ENCODE measurements at regions not wholly inside any gene's neighbourhood (a gene's known extent, or its start where the extent isn't known, plus 50 kb on each side); places are given as distances from the start of the nearest gene placed in this dataset.

- no peak overlapping the region for H3K4me3 ChIP-seq
- intact Hi-C loops (cut with DNase I), result no loop called here
- H3K9me3 ChIP-seq, result no peaks in the 10 kb centered on the region
- H3K36me3 ChIP-seq, result no peaks in the 10 kb centered on the region
- DNase-seq, result no peak
- no peaks in the 10 kb centered on the region for H3K27me3 ChIP-seq
- TF ChIP-seq POLR2AphosphoS5 (IDR thresholded peaks at IDR 0.05), result no peak
- TF ChIP-seq, protein P1, sequence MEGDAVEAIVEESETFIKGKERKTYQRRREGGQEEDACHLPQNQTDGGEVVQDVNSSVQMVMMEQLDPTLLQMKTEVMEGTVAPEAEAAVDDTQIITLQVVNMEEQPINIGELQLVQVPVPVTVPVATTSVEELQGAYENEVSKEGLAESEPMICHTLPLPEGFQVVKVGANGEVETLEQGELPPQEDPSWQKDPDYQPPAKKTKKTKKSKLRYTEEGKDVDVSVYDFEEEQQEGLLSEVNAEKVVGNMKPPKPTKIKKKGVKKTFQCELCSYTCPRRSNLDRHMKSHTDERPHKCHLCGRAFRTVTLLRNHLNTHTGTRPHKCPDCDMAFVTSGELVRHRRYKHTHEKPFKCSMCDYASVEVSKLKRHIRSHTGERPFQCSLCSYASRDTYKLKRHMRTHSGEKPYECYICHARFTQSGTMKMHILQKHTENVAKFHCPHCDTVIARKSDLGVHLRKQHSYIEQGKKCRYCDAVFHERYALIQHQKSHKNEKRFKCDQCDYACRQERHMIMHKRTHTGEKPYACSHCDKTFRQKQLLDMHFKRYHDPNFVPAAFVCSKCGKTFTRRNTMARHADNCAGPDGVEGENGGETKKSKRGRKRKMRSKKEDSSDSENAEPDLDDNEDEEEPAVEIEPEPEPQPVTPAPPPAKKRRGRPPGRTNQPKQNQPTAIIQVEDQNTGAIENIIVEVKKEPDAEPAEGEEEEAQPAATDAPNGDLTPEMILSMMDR (IDR thresholded peaks at IDR 0.05), result no peak
- TF ChIP-seq POLR2A (IDR thresholded peaks at IDR 0.05), result no peak
- no peak for TF ChIP-seq EP300 (IDR thresholded peaks at IDR 0.05)
- H3K27ac ChIP-seq, result no peak overlapping the region
- H3K4me1 ChIP-seq, result no peaks in the 10 kb centered on the region
Measured at GRCh38 chr12:83388551-83388950, 701.8 kb downstream of the TMTC2 start.

GRCh38 chr12:83386527-83387264 lies 700.0 kb downstream of the TMTC2 start:
- intact Hi-C loops (cut with DNase I), result no loop called here
- no peaks in the 10 kb centered on the region for H3K4me1 ChIP-seq
- H3K4me3 ChIP-seq, result no peak overlapping the region
- H3K27ac ChIP-seq, result no peak overlapping the region
- no peaks in the 10 kb centered on the region for H3K36me3 ChIP-seq
- WGBS, 2 donors, result 54 to 68% methylated on average over 3 of the region's 3 CpGs
- TF ChIP-seq, protein P1 (IDR thresholded peaks at IDR 0.05), result no peak
- TF ChIP-seq EP300 (IDR thresholded peaks at IDR 0.05) (no peak), POLR2AphosphoS5 (IDR thresholded peaks at IDR 0.05) (no peak), POLR2A (IDR thresholded peaks at IDR 0.05) (no peak)
- no peak for DNase-seq
- H3K27me3 ChIP-seq, result no peaks in the 10 kb centered on the region
- H3K9me3 ChIP-seq, result no peaks in the 10 kb centered on the region

DNA sequence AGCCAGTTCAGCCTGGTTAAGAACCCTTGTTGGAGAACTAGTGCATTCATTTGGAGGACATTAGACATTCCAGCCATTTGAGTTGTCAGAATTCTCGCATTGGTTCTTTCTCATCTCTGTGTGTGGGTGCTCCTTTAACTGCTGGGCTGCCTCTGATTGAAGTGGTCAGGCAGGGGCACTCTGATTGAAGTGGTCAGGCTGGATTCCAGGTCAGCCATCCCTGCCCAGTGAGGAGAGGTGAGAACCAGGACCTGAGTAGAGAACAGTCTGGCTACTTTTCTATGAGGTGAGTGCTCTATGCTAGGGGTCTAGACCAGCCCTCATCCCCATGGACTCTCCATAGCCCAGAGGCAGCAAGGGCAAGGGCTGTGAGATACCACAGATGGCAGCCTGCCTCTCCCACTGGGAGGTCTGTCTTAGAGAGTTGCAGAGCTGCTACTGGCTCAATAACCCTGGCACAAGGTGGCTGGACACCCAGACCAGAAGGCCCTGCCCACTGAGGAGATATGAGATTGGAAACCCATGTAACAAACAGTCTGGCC lies 691.6 kb downstream of the TMTC2 start:
- TF ChIP-seq EP300 (IDR thresholded peaks at IDR 0.05), result no peak
- TF ChIP-seq, protein P1 (IDR thresholded peaks at IDR 0.05), result no peak
- TF ChIP-seq POLR2AphosphoS5 (IDR thresholded peaks at IDR 0.05), result no peak
- TF ChIP-seq POLR2A (IDR thresholded peaks at IDR 0.05), result no peak
- Histone ChIP-seq H3K27ac (no peak overlapping the region), H3K4me3 (no peak overlapping the region), H3K4me1 (no peaks in the 10 kb centered on the region), H3K9me3 (no peaks in the 10 kb centered on the region), H3K27me3 (no peaks in the 10 kb centered on the region), H3K36me3 (no peaks in the 10 kb centered on the region)
- WGBS, 2 donors, result 91 to 94% methylated on average over 1 of the region's 1 CpG
- intact Hi-C loops (cut with DNase I), result no loop called here
- no peak for DNase-seq

DNA sequence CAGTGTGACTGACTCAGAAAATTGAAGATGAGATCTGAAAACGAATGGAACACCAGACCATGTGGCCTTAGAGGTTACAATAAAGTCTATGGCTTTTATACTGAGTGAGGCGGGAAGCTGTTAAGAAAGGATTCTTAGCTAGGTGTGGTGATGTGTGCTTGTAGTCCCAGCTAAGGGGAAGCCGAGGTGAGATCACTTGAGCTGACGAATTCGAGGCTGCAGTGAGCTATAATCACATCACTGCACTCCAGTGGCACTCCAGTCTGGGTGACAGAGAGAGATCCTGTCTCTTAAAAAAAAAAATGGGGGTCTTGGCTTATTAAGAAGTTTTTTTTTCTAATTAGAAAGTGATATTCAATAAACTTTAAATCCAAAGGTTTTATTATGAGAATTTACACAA lies 678.6 kb downstream of the TMTC2 start:
- Histone ChIP-seq H3K36me3 (no peaks in the 10 kb centered on the region), H3K27me3 (no peaks in the 10 kb centered on the region), H3K27ac (no peak overlapping the region), H3K4me1 (no peaks in the 10 kb centered on the region), H3K4me3 (no peak overlapping the region), H3K9me3 (no peaks in the 10 kb centered on the region)
- no peak for DNase-seq
- 40 to 62% methylated on average over 5 of the region's 5 CpGs for WGBS, 2 donors
- intact Hi-C loops (cut with DNase I), result no loop called here
- TF ChIP-seq EP300 (IDR thresholded peaks at IDR 0.05) (no peak), POLR2A (IDR thresholded peaks at IDR 0.05) (no peak), POLR2AphosphoS5 (IDR thresholded peaks at IDR 0.05) (no peak)
- TF ChIP-seq, protein P1 (IDR thresholded peaks at IDR 0.05), result no peak

All from sigmoid colon (tissue), 6 donors.